CD14-positive monocyte (primary cell): ENCODE measurements at regions not wholly inside any gene's neighbourhood (a gene's known extent, or its start where the extent isn't known, plus 50 kb on each side); places are given as distances from the start of the nearest gene placed in this dataset.

Experiments used
- DNase-seq, 3 donors: peaks; one replicate each; pipeline ENCODE4 v3.0.0-alpha.2; 2011 to 2022
- H2AFZ ChIP-seq: 2 replicates; pipeline ENCODE4 v1.6.0; 2012; ENCODE audit warnings: mild to moderate bottlenecking, low read depth, low read length, inconsistent platforms; ENCODE audit not compliant: insufficient read depth, poor library complexity, severe bottlenecking
- H3K27ac ChIP-seq, 2 donors: 1 replicate in 1 of 2; 2 replicates in 1 of 2; pipeline ENCODE4 v1.5.1; 2012 to 2013; ENCODE audit warnings: low read length in 2 of 2, control low read depth in 1 of 2, inconsistent platforms in 1 of 2, low read depth in 1 of 2, mild to moderate bottlenecking in 1 of 2
- H3K27me3 ChIP-seq, 2 donors: one replicate each; pipeline versions ENCODE4 v1.6.0 to v1.6.1; 2011 to 2013; ENCODE audit warnings: low read length in 2 of 2; ENCODE audit not compliant: control insufficient read depth in 2 of 2, insufficient read depth in 2 of 2
- H3K36me3 ChIP-seq, 2 donors: replicated peaks in 1 of 2; 1 replicate in 1 of 2; 2 replicates in 1 of 2; pipeline versions ENCODE4 v1.5.1 to v1.6.1; 2012 to 2013; ENCODE audit warnings: low read length in 2 of 2, control low read depth in 1 of 2, inconsistent platforms in 1 of 2, mild to moderate bottlenecking in 1 of 2; ENCODE audit not compliant: insufficient read depth in 2 of 2, control insufficient read depth in 1 of 2
- H3K4me1 ChIP-seq, 2 donors: 1 replicate in 1 of 2; 2 replicates in 1 of 2; pipeline versions ENCODE4 v1.5.1 to v1.6.1; 2012 to 2013; ENCODE audit warnings: low read length in 2 of 2, control low read depth in 1 of 2, inconsistent platforms in 1 of 2, mild to moderate bottlenecking in 1 of 2, moderate library complexity in 1 of 2; ENCODE audit not compliant: insufficient read depth in 2 of 2, control insufficient read depth in 1 of 2
- H3K4me2 ChIP-seq: replicated peaks from 2 replicates; pipeline ENCODE3; 2012; ENCODE audit warnings: low read length, moderate library complexity, mild to moderate bottlenecking; ENCODE audit not compliant: poor library complexity, severe bottlenecking; ENCODE audit errors: extremely low read depth
- H3K4me3 ChIP-seq, 3 experiments: fragments of 200-600 bp in 1 of 3; sonication (generic) in 1 of 3; replicated peaks in 1 of 3; 1 replicate in 2 of 3; 2 replicates in 1 of 3; pipeline ENCODE4 v1.5.1; 2011 to 2013; ENCODE audit warnings: low read length in 3 of 3, mild to moderate bottlenecking in 3 of 3, control low read depth in 2 of 3, low read depth in 2 of 3, inconsistent platforms in 1 of 3, moderate library complexity in 1 of 3
- H3K79me2 ChIP-seq: 2 replicates; pipeline ENCODE4 v1.6.0; 2012; ENCODE audit warnings: mild to moderate bottlenecking, control low read depth, inconsistent platforms, low read length, moderate library complexity; ENCODE audit not compliant: insufficient read depth
- H3K9ac ChIP-seq: 2 replicates; pipeline ENCODE4 v1.6.0; 2017; ENCODE audit warnings: low read length, mild to moderate bottlenecking; ENCODE audit not compliant: insufficient read depth, poor library complexity, severe bottlenecking
- H3K9me3 ChIP-seq, 2 donors: replicated peaks in 1 of 2; 1 replicate in 1 of 2; 2 replicates in 1 of 2; pipeline versions ENCODE4 v1.5.1 to v1.6.1; 2012 to 2013; ENCODE audit warnings: low read length in 2 of 2, control low read depth in 1 of 2; ENCODE audit not compliant: control insufficient read depth in 1 of 2, insufficient read depth in 1 of 2
- H4K20me1 ChIP-seq: 2 replicates; pipeline ENCODE4 v1.6.0; 2012; ENCODE audit warnings: mild to moderate bottlenecking, low read length, control low read depth, moderate library complexity; ENCODE audit not compliant: insufficient read depth
- H3K27ac Mint-ChIP-seq, 7 donors: one replicate each; pipeline ENCODE4 v1.8.0; 2020; ENCODE audit warnings: mild to moderate bottlenecking in 7 of 7, mixed read lengths in 7 of 7, moderate library complexity in 6 of 7, inconsistent platforms in 2 of 7
- H3K27me3 Mint-ChIP-seq, 3 donors: one replicate each; pipeline ENCODE4 v1.8.0; 2021 to 2022; ENCODE audit warnings: low read depth in 3 of 3, mild to moderate bottlenecking in 3 of 3, mixed read lengths in 3 of 3, moderate library complexity in 3 of 3, inconsistent platforms in 1 of 3
- H3K36me3 Mint-ChIP-seq, 2 donors: one replicate each; pipeline ENCODE4 v1.8.0; 2020; ENCODE audit warnings: mixed read lengths in 2 of 2, inconsistent platforms in 1 of 2, mild to moderate bottlenecking in 1 of 2
- H3K4me1 Mint-ChIP-seq: one replicate; pipeline ENCODE4 v1.8.0; 2020; ENCODE audit warnings: mild to moderate bottlenecking, mixed read lengths
- H3K4me3 Mint-ChIP-seq, 2 donors: one replicate each; pipeline ENCODE4 v1.8.0; 2020; ENCODE audit warnings: mild to moderate bottlenecking in 2 of 2, mixed read lengths in 2 of 2, moderate library complexity in 1 of 2
- H3K9me3 Mint-ChIP-seq, 7 donors: one replicate each; pipeline ENCODE4 v1.8.0; 2020 to 2022; ENCODE audit warnings: mixed read lengths in 7 of 7, mild to moderate bottlenecking in 6 of 7, moderate library complexity in 6 of 7, inconsistent platforms in 2 of 7
- WGBS: methylation state at CpG from one replicate; pipeline ENCODE4 v1.1.5; 2013; ENCODE audit warnings: missing lambda C conversion rate; ENCODE audit not compliant: insufficient coverage; 5-methylcytosine and 5-hydroxymethylcytosine counted together
- intact Hi-C, 2 donors: fragments of 100-400 bp; cut with micrococcal nuclease; formaldehyde crosslinking; loops; one replicate each; pipeline versions ENCODE4 v1.15.0 to v1.15.1; 2023
- TF ChIP-seq, protein P1 (sequence below): fragments of 200-600 bp; IDR thresholded peaks from one replicate; pipeline ENCODE4 v1.8.0; 2022; ENCODE audit warnings: antibody characterized with exemption, mild to moderate bottlenecking

DNA sequence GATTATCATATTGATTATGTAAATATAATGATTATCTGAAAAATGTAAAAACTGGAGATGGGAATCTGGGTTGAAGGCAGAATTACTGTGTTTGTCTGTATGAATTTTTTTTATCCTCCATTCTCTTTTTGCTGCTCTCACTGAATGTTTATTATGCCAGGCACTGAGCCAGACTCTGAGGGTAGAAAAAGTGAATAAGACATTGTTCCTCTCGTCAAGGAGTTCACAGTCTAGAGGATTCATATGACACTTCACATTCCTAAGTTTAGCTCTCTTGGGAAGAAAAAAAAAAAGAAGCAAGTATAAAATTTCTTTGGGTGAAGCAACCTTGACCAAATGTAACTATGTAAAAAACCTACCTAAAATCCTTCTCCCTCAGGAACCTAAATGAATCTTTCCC is 120.9 kb upstream of the LMO3 start:
- TF ChIP-seq, protein P1, sequence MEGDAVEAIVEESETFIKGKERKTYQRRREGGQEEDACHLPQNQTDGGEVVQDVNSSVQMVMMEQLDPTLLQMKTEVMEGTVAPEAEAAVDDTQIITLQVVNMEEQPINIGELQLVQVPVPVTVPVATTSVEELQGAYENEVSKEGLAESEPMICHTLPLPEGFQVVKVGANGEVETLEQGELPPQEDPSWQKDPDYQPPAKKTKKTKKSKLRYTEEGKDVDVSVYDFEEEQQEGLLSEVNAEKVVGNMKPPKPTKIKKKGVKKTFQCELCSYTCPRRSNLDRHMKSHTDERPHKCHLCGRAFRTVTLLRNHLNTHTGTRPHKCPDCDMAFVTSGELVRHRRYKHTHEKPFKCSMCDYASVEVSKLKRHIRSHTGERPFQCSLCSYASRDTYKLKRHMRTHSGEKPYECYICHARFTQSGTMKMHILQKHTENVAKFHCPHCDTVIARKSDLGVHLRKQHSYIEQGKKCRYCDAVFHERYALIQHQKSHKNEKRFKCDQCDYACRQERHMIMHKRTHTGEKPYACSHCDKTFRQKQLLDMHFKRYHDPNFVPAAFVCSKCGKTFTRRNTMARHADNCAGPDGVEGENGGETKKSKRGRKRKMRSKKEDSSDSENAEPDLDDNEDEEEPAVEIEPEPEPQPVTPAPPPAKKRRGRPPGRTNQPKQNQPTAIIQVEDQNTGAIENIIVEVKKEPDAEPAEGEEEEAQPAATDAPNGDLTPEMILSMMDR, result no peak
- Histone ChIP-seq H3K79me2 (no peaks in the 10 kb centered on the region), H2AFZ (no peak overlapping the region), H3K36me3 (no peaks in the 10 kb centered on the region), H3K9me3 (peaks cover 3 to 13% of the 10 kb centered on the region in 2 donors), H3K27ac (no peak overlapping the region), H3K9ac (no peak overlapping the region), H3K4me3 (no peak overlapping the region), H3K27me3 (no peaks in the 10 kb centered on the region), H3K4me1 (no peaks in the 10 kb centered on the region), H4K20me1 (no peaks in the 10 kb centered on the region), H3K4me2 (no peak overlapping the region)
- Mint-ChIP-seq H3K27ac (no peak overlapping the region), H3K4me1 (no peaks in the 10 kb centered on the region), H3K27me3 (peaks cover 0 to 1% (median 0%) of the 10 kb centered on the region in 3 donors), H3K4me3 (no peak overlapping the region), H3K36me3 (no peaks in the 10 kb centered on the region), H3K9me3 (peaks cover 0 to 7% (median 3%) of the 10 kb centered on the region in 7 donors)
- WGBS, result no CpG with 5 or more reads among the region's 1 CpG
- intact Hi-C loops, result no loop called here
- no peak for DNase-seq

DNA sequence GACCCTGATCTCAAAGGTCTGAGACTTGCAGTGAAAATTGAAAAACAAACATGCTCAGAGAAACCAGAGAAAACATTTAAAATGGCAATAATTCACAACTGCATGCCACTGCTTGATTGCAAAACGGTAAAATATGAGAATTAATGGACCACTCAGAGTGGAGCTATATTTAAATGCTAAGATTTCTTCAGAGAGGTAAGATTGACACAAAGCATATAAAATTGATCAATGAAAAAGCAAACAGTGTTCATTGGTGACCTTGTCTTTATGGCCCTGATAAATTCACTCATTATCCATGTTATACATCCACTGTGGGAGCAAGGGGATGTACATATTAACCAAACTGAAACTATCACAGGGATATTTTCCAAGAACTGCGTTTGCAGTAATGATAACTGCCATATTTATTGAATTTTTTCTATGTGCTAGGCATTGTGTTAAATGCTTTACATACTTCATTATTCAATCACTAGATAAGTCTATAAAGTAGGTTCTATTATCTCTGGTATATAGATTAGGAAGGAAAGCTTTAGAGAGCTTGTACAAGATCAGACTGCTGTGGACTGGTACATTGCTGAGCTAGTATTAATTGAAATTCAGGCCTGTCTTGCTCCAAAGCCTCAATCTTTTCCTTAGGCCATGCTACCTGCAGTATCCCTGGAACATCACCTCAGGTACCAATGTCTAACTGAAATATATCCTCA is 113.9 kb upstream of the LMO3 start:
- H3K9ac ChIP-seq, result no peak overlapping the region
- H2AFZ ChIP-seq, result no peak overlapping the region
- Mint-ChIP-seq H3K27me3 (no peaks in the 10 kb centered on the region), H3K4me3 (no peak overlapping the region), H3K9me3 (peaks cover 0 to 6% (median 0%) of the 10 kb centered on the region in 7 donors), H3K4me1 (no peaks in the 10 kb centered on the region), H3K36me3 (no peaks in the 10 kb centered on the region), H3K27ac (no peak overlapping the region)
- no peaks in the 10 kb centered on the region for H3K36me3 ChIP-seq
- intact Hi-C loops, result no loop called here
- no peak for DNase-seq
- no peaks in the 10 kb centered on the region for H3K27me3 ChIP-seq
- H3K4me1 ChIP-seq, result no peaks in the 10 kb centered on the region
- no peak overlapping the region for H3K27ac ChIP-seq
- H3K4me3 ChIP-seq, result no peak overlapping the region
- H4K20me1 ChIP-seq, result no peaks in the 10 kb centered on the region
- H3K79me2 ChIP-seq, result no peaks in the 10 kb centered on the region
- H3K4me2 ChIP-seq, result no peak overlapping the region
- no CpG with 5 or more reads among the region's 2 CpGs for WGBS
- TF ChIP-seq, protein P1, result no peak
- H3K9me3 ChIP-seq, result peaks cover 0 to 4% of the 10 kb centered on the region in 2 donors
